Liver (tissue), 8 donors: ENCODE measurements at regions not wholly inside any gene's neighbourhood (a gene's known extent, or its start where the extent isn't known, plus 50 kb on each side); places are given as distances from the start of the nearest gene placed in this dataset.

Source experiments
- DNase-seq: peaks from one replicate; pipeline ENCODE4 v3.0.0-alpha.2; 2017; ENCODE audit warnings: low spot score
- H3K27ac ChIP-seq, 2 donors: one replicate each; pipeline ENCODE4 v1.7.0; 2013; ENCODE audit warnings: inconsistent platforms in 2 of 2, low read length in 2 of 2, control low read depth in 1 of 2, low read depth in 1 of 2, mild to moderate bottlenecking in 1 of 2
- H3K27me3 ChIP-seq, 4 donors: one replicate each; pipeline versions ENCODE4 v1.6.1 to v1.7.0; 2013; ENCODE audit warnings: low read length in 3 of 4, inconsistent platforms in 1 of 4, mild to moderate bottlenecking in 1 of 4, moderate library complexity in 1 of 4; ENCODE audit not compliant: control insufficient read depth in 4 of 4, insufficient read depth in 4 of 4
- H3K36me3 ChIP-seq, 4 donors: one replicate each; pipeline versions ENCODE4 v1.6.1 to v1.7.0; 2013; ENCODE audit warnings: low read length in 3 of 4, mild to moderate bottlenecking in 3 of 4, low read depth in 1 of 4, moderate library complexity in 1 of 4; ENCODE audit not compliant: control insufficient read depth in 4 of 4, insufficient read depth in 3 of 4
- H3K4me1 ChIP-seq, 4 donors: one replicate each; pipeline versions ENCODE4 v1.6.1 to v1.7.0; 2013; ENCODE audit warnings: low read length in 3 of 4, mild to moderate bottlenecking in 3 of 4, moderate library complexity in 1 of 4; ENCODE audit not compliant: control insufficient read depth in 4 of 4, insufficient read depth in 4 of 4
- H3K4me3 ChIP-seq, 3 donors: one replicate each; pipeline versions ENCODE4 v1.6.1 to v1.7.0; 2013; ENCODE audit warnings: low read length in 3 of 3, control low read depth in 1 of 3, low read depth in 1 of 3, mild to moderate bottlenecking in 1 of 3
- H3K9ac ChIP-seq, 2 donors: one replicate each; pipeline ENCODE4 v1.7.0; 2013; ENCODE audit warnings: low read length in 2 of 2, mild to moderate bottlenecking in 2 of 2, moderate library complexity in 2 of 2, control low read depth in 1 of 2, low read depth in 1 of 2
- H3K9me3 ChIP-seq, 4 donors: one replicate each; pipeline versions ENCODE4 v1.6.1 to v1.7.0; 2013; ENCODE audit warnings: low read length in 3 of 4; ENCODE audit not compliant: control insufficient read depth in 4 of 4
- ATF3 ChIP-seq: IDR thresholded peaks from 2 replicates; pipeline ENCODE4 v1.6.1; 2016; ENCODE audit warnings: antibody characterized with exemption
- CTCF ChIP-seq: fragments of 150-350 bp; IDR thresholded peaks from 2 replicates; pipeline ENCODE4 v1.5.1; 2017; ENCODE audit warnings: improper control_type of control experiment, low read depth, low read length; ENCODE audit not compliant: missing input control
- EGR1 ChIP-seq, 2 donors: IDR thresholded peaks; 2 replicates each; pipeline ENCODE4 v1.6.1; 2016 to 2018; ENCODE audit warnings: antibody characterized with exemption in 2 of 2, low read depth in 2 of 2
- FOXA2 ChIP-seq: IDR thresholded peaks from 2 replicates; pipeline ENCODE4 v1.6.1; 2016; ENCODE audit warnings: antibody characterized with exemption
- GABPA ChIP-seq, 2 donors: IDR thresholded peaks in 1 of 2; conservative IDR thresholded peaks in 1 of 2; 2 replicates each; pipeline ENCODE4 v1.6.1; 2016; ENCODE audit warnings: antibody characterized with exemption in 2 of 2, mild to moderate bottlenecking in 1 of 2, moderate library complexity in 1 of 2
- HNF4A ChIP-seq, 2 donors: conservative IDR thresholded peaks; 2 replicates each; pipeline ENCODE4 v1.6.1; 2016; ENCODE audit warnings: antibody characterized with exemption in 2 of 2, mild to moderate bottlenecking in 2 of 2
- HNF4G ChIP-seq: IDR thresholded peaks from 2 replicates; pipeline ENCODE4 v1.6.1; 2016; ENCODE audit warnings: antibody characterized with exemption
- JUND ChIP-seq, 2 donors: IDR thresholded peaks; 2 replicates each; pipeline ENCODE4 v1.6.1; 2016; ENCODE audit warnings: antibody characterized with exemption in 2 of 2
- MAX ChIP-seq: IDR thresholded peaks from 2 replicates; pipeline ENCODE4 v1.6.1; 2016; ENCODE audit warnings: antibody characterized with exemption
- NR2F2 ChIP-seq: IDR thresholded peaks from 2 replicates; pipeline ENCODE4 v1.6.1; 2016; ENCODE audit warnings: antibody characterized with exemption
- RAD21 ChIP-seq, 2 donors: IDR thresholded peaks; 2 replicates each; pipeline ENCODE4 v1.6.1; 2016; ENCODE audit warnings: antibody characterized with exemption in 2 of 2, mild to moderate bottlenecking in 2 of 2
- REST ChIP-seq: IDR thresholded peaks from 2 replicates; pipeline ENCODE4 v1.6.1; 2016; ENCODE audit warnings: antibody characterized with exemption, mild to moderate bottlenecking
- SP1 ChIP-seq: IDR thresholded peaks from 2 replicates; pipeline ENCODE4 v1.6.1; 2018; ENCODE audit warnings: antibody characterized with exemption, mild to moderate bottlenecking
- YY1 ChIP-seq: IDR thresholded peaks from 2 replicates; pipeline ENCODE4 v1.6.1; 2016; ENCODE audit warnings: antibody characterized with exemption, mild to moderate bottlenecking
- ZBTB33 ChIP-seq: IDR thresholded peaks from 2 replicates; pipeline ENCODE4 v1.6.1; 2016; ENCODE audit warnings: antibody characterized with exemption
- WGBS: extraction: QIAGEN DNeasy Blood & Tissue Kit; methylation state at CpG from one replicate; pipeline ENCODE4 v1.1.7; 2013; 5-methylcytosine and 5-hydroxymethylcytosine counted together
- donor health status: healthy.
- donor health status: healthy.
- donor health status: healthy.
- donor health status: healthy.
- donor health status: healthy.

- Histone ChIP-seq H3K9ac (no peak overlapping the region), H3K27ac (no peak overlapping the region), H3K4me1 (no peaks in the 10 kb centered on the region), H3K36me3 (no peaks in the 10 kb centered on the region), H3K9me3 (peaks cover 0 to 6% (median under 1%) of the 10 kb centered on the region in 4 donors), H3K27me3 (no peaks in the 10 kb centered on the region), H3K4me3 (no peak overlapping the region)
- no peak for DNase-seq
- 55% methylated on average over 4 of the region's 4 CpGs for WGBS
- TF ChIP-seq HNF4G (no peak), MAX (no peak), CTCF (no peak), HNF4A (conservative IDR thresholded peaks at IDR 0.05) (no peak), JUND (IDR thresholded peaks at IDR 0.05) (no peak), SP1 (no peak), GABPA (IDR thresholded peaks at IDR 0.05 in 1 of 2, conservative IDR thresholded peaks at IDR 0.05 in 1 of 2) (no peak), REST (no peak), EGR1 (IDR thresholded peaks at IDR 0.05; ENCODE audit: low read depth in 2 of 2) (no peak), ATF3 (no peak), ZBTB33 (no peak), YY1 (no peak), FOXA2 (no peak)
Measured at GRCh38 chr13:42466123-42466522, 107.8 kb upstream of the TNFSF11 start.

- 89% methylated on average over 1 of the region's 1 CpG for WGBS
- Histone ChIP-seq H3K4me1 (no peaks in the 10 kb centered on the region), H3K36me3 (no peaks in the 10 kb centered on the region), H3K9ac (no peak overlapping the region), H3K9me3 (peaks cover 0 to 1% (median 0%) of the 10 kb centered on the region in 4 donors), H3K4me3 (no peak overlapping the region), H3K27ac (no peak overlapping the region), H3K27me3 (no peaks in the 10 kb centered on the region)
- TF ChIP-seq HNF4A (conservative IDR thresholded peaks at IDR 0.05) (no peak), NR2F2 (no peak), GABPA (IDR thresholded peaks at IDR 0.05 in 1 of 2, conservative IDR thresholded peaks at IDR 0.05 in 1 of 2) (no peak), HNF4G (no peak), RAD21 (IDR thresholded peaks at IDR 0.05) (no peak)
- DNase-seq = no peak
Measured at GRCh38 chr13:42466609-42467008, 107.3 kb upstream of the TNFSF11 start.
